ENCODE measurements at regions not wholly inside any gene's neighbourhood (a gene's known extent, or its start where the extent isn't known, plus 50 kb on each side); places are given as distances from the start of the nearest gene placed in this dataset.
"Not testable (repeated sequence)": the region's sequence is repeated elsewhere in the genome, so short reads cannot be mapped to it uniquely, and the experiment has no call there.

- no peak for TF ChIP-seq CTCF (IDR thresholded peaks at IDR 0.05)
- Histone ChIP-seq H3K27me3 (no peaks in the 10 kb centered on the region), H3K4me3 (no peak overlapping the region), H3K27ac (no peak overlapping the region), H3K36me3 (no peaks in the 10 kb centered on the region), H3K9me3 (no peaks in the 10 kb centered on the region), H3K4me1 (no peaks in the 10 kb centered on the region)
- DNase-seq (no peak), ATAC-seq (no peak)
- intact Hi-C loops (cut with DNase I): no loop called here
These were observed 538.4 kb upstream of the NCAM2 start for GRCh38 chr21:20459838-20460237.

GRCh38 chr21:20463362-20463761, 534.8 kb upstream of the NCAM2 start:
- Histone ChIP-seq H3K27ac (no peak overlapping the region), H3K4me3 (no peak overlapping the region), H3K4me1 (no peaks in the 10 kb centered on the region), H3K27me3 (no peaks in the 10 kb centered on the region), H3K36me3 (no peaks in the 10 kb centered on the region), H3K9me3 (no peaks in the 10 kb centered on the region)
- DNase-seq (no peak), ATAC-seq (no peak)
- intact Hi-C loops (cut with DNase I): no loop called here
- no peak for TF ChIP-seq CTCF (IDR thresholded peaks at IDR 0.05)

- Histone ChIP-seq H3K36me3 (no peaks in the 10 kb centered on the region), H3K4me3 (no peak overlapping the region), H3K27ac (no peak overlapping the region), H3K9me3 (no peaks in the 10 kb centered on the region), H3K27me3 (no peaks in the 10 kb centered on the region), H3K4me1 (no peaks in the 10 kb centered on the region)
- TF ChIP-seq CTCF (IDR thresholded peaks at IDR 0.05): no peak
- DNase-seq (peak in 2 of 4 donors; percentile 41), ATAC-seq (no peak)
- intact Hi-C loops (cut with DNase I): no loop called here
These were observed 528.8 kb upstream of the NCAM2 start for GRCh38 chr21:20469361-20469760.

- Histone ChIP-seq H3K9me3 (no peaks in the 10 kb centered on the region), H3K4me3 (no peak overlapping the region), H3K4me1 (no peaks in the 10 kb centered on the region), H3K36me3 (no peaks in the 10 kb centered on the region), H3K27ac (no peak overlapping the region), H3K27me3 (no peaks in the 10 kb centered on the region)
- no peak for TF ChIP-seq CTCF (IDR thresholded peaks at IDR 0.05)
- DNase-seq (no peak), ATAC-seq (no peak)
- intact Hi-C loops (cut with DNase I): no loop called here
These were observed 511.9 kb upstream of the NCAM2 start for GRCh38 chr21:20486303-20486702.

GRCh38 chr21:20502915-20503314, 495.3 kb upstream of the NCAM2 start:
- H3K4me3 ChIP-seq; H3K4me1 ChIP-seq; DNase-seq; H3K27ac ChIP-seq; ATAC-seq; H3K36me3 ChIP-seq; H3K27me3 ChIP-seq; intact Hi-C loops (cut with DNase I): not testable (repeated sequence)
- H3K9me3 ChIP-seq: peaks cover 0 to 35% of the 10 kb centered on the region in 2 donors

- peak in 1 of 4 donors; percentile 53 for DNase-seq
- intact Hi-C loops (cut with DNase I): no loop called here
- ATAC-seq: no peak
- no peak overlapping the region for H3K27ac ChIP-seq
- no peaks in the 10 kb centered on the region for H3K4me1 ChIP-seq
- no peak for TF ChIP-seq CTCF (IDR thresholded peaks at IDR 0.05)
- no peaks in the 10 kb centered on the region for H3K36me3 ChIP-seq
- no peak overlapping the region for H3K4me3 ChIP-seq
- H3K27me3 ChIP-seq: no peaks in the 10 kb centered on the region
- H3K9me3 ChIP-seq: peaks cover 0 to 21% of the 10 kb centered on the region in 2 donors
These were observed 490.4 kb upstream of the NCAM2 start for GRCh38 chr21:20507783-20508182.

Measured in left lung (tissue), 4 donors.